Suppressor macrophage treated with lipopolysaccharide for 4 hours (primary cell): ENCODE measurements at regions not wholly inside any gene's neighbourhood (a gene's known extent, or its start where the extent isn't known, plus 50 kb on each side); places are given as distances from the start of the nearest gene placed in this dataset.
"Not testable (repeated sequence)": the region's sequence is repeated elsewhere in the genome, so short reads cannot be mapped to it uniquely, and the experiment has no call there.

Source experiments
- DNase-seq: peaks from one replicate; pipeline ENCODE4 v3.0.0-alpha.2; 2020

GRCh38 chr2:83224591-83225200 is 1234.4 kb downstream of the SUCLG1 start:
- DNase-seq = no peak

GRCh38 chr2:83221258-83221657 is 1237.8 kb downstream of the SUCLG1 start:
- DNase-seq = no peak

GRCh38 chr2:83217854-83218253 is 1241.2 kb downstream of the SUCLG1 start:
- DNase-seq = no peak

- DNase-seq = peak; percentile 6
Observed at GRCh38 chr2:83196225-83196624, 1262.9 kb downstream of the SUCLG1 start.

- no peak for DNase-seq
Observed at GRCh38 chr2:83191316-83191715, 1267.8 kb downstream of the SUCLG1 start.

GRCh38 chr2:83186105-83186760 is 1272.8 kb downstream of the SUCLG1 start:
- DNase-seq = no peak

GRCh38 chr2:83180862-83181530 is 1278.1 kb downstream of the SUCLG1 start:
- DNase-seq = not testable (repeated sequence)

GRCh38 chr2:83176539-83176938 is 1282.5 kb downstream of the SUCLG1 start:
- DNase-seq = no peak

GRCh38 chr2:83172841-83173240 is 1286.2 kb downstream of the SUCLG1 start:
- DNase-seq = no peak

GRCh38 chr2:83168377-83168776 is 1290.7 kb downstream of the SUCLG1 start:
- DNase-seq = no peak

GRCh38 chr2:83162421-83162820 is 1296.7 kb downstream of the SUCLG1 start:
- no peak for DNase-seq

- no peak for DNase-seq
Observed at GRCh38 chr2:83160571-83160970, 1298.5 kb downstream of the SUCLG1 start.

- DNase-seq = no peak
Observed at GRCh38 chr2:83155826-83156225, 1303.3 kb downstream of the SUCLG1 start.

GRCh38 chr2:83143946-83144345 is 1315.1 kb downstream of the SUCLG1 start:
- no peak for DNase-seq

GRCh38 chr2:83142934-83143333 is 1316.1 kb downstream of the SUCLG1 start:
- no peak for DNase-seq

GRCh38 chr2:83115606-83116005 is 1343.5 kb downstream of the SUCLG1 start:
- no peak for DNase-seq

GRCh38 chr2:83115155-83115554 is 1343.9 kb downstream of the SUCLG1 start:
- no peak for DNase-seq

- no peak for DNase-seq
Observed at GRCh38 chr2:83113953-83114352, 1345.1 kb downstream of the SUCLG1 start.

GRCh38 chr2:83112858-83113257 is 1346.2 kb downstream of the SUCLG1 start:
- DNase-seq = no peak

GRCh38 chr2:83109284-83109683 is 1349.8 kb downstream of the SUCLG1 start:
- no peak for DNase-seq

GRCh38 chr2:83106853-83107252 is 1352.2 kb downstream of the SUCLG1 start:
- no peak for DNase-seq

GRCh38 chr2:83104202-83104601 is 1354.9 kb downstream of the SUCLG1 start:
- DNase-seq = no peak

GRCh38 chr2:83103613-83104012 is 1355.5 kb downstream of the SUCLG1 start:
- no peak for DNase-seq

GRCh38 chr2:83089051-83089450 is 1370.0 kb downstream of the SUCLG1 start:
- not testable (repeated sequence) for DNase-seq
